A673 (cell line): ENCODE measurements at regions not wholly inside any gene's neighbourhood (a gene's known extent, or its start where the extent isn't known, plus 50 kb on each side); places are given as distances from the start of the nearest gene placed in this dataset.

Experiments
- CTCF ChIP-seq: fragments of 300-800, 200-600 bp; sonication (generic); conservative IDR thresholded peaks from 2 replicates; pipeline ENCODE4 v1.5.1; 2017; ENCODE audit warnings: low read depth, mild to moderate bottlenecking, antibody characterized with exemption, low read length, moderate library complexity, mixed read lengths
- EZH2 ChIP-seq: fragments of 200-600 bp; sonication (generic); IDR thresholded peaks from 2 replicates; pipeline ENCODE4 v1.6.1; 2017; ENCODE audit warnings: borderline replicate concordance, low read depth, mild to moderate bottlenecking, mixed read lengths, antibody characterized with exemption, low read length; ENCODE audit not compliant: poor library complexity, severe bottlenecking

GRCh38 chr1:30511106-30511505 lies 212.3 kb downstream of the MATN1 start:
- TF ChIP-seq CTCF (no peak), EZH2 (no peak)
